SK-N-MC (cell line): ENCODE measurements at regions not wholly inside any gene's neighbourhood (a gene's known extent, or its start where the extent isn't known, plus 50 kb on each side); places are given as distances from the start of the nearest gene placed in this dataset.

Source experiments
- EZH2 ChIP-seq: fragments of 200-600 bp; sonication (generic); IDR thresholded peaks from one replicate; pipeline ENCODE4 v1.6.1; 2017; ENCODE audit warnings: antibody characterized with exemption
- FOXP2 ChIP-seq: optimal IDR thresholded peaks from 2 replicates; pipeline ENCODE3; 2011; ENCODE audit warnings: mild to moderate bottlenecking, moderate library complexity; ENCODE audit not compliant: insufficient read depth; ENCODE audit errors: extremely low read length, control extremely low read depth
- POLR2AphosphoS5 ChIP-seq: IDR thresholded peaks from 2 replicates; pipeline ENCODE4 v1.6.1; 2012; ENCODE audit warnings: mild to moderate bottlenecking, low read depth, low read length, borderline replicate concordance

GRCh38 chr7:50145801-50146338 is 52.8 kb upstream of the ZPBP start:
- TF ChIP-seq POLR2AphosphoS5 = no peak
- no peak for TF ChIP-seq EZH2
- no peak for TF ChIP-seq FOXP2
